ENCODE measurements at regions not wholly inside any gene's neighbourhood (a gene's known extent, or its start where the extent isn't known, plus 50 kb on each side); places are given as distances from the start of the nearest gene placed in this dataset.

- Histone ChIP-seq H3K27ac (no peak overlapping the region), H3K4me3 (no peak overlapping the region), H3K9me3 (no peaks in the 10 kb centered on the region), H3K36me3 (no peaks in the 10 kb centered on the region), H3K4me1 (no peaks in the 10 kb centered on the region), H3K27me3 (no peaks in the 10 kb centered on the region)
- DNase-seq (no peak), ATAC-seq (no peak)
- intact Hi-C loops (cut with DNase I), result loop anchor here in 1 of 10 donors (2.0 kb wide), 1 partner anchor 19 kb away; no protein-coding TSS in a partner anchor
- TF ChIP-seq POLR2A (IDR thresholded peaks at IDR 0.05) (no peak), CTCF (IDR thresholded peaks at IDR 0.05) (no peak)
- 41 to 46% (median 42%) methylated on average over 3 of the region's 3 CpGs for WGBS, 4 donors
These were observed 65.6 kb downstream of the DCAF8L1 start for GRCh38 chrX:27915617-27916016.

- DNase-seq (no peak), ATAC-seq (no peak)
- no peaks in the 10 kb centered on the region for H3K27me3 ChIP-seq
- no peak overlapping the region for H3K4me3 ChIP-seq
- H3K4me1 ChIP-seq, result no peaks in the 10 kb centered on the region
- WGBS, 4 donors, result 63 to 88% (median 76%) methylated on average over 1 of the region's 1 CpG
- H3K9me3 ChIP-seq, result no peaks in the 10 kb centered on the region
- TF ChIP-seq POLR2A (IDR thresholded peaks at IDR 0.05) (no peak), CTCF (IDR thresholded peaks at IDR 0.05) (no peak)
- no peak overlapping the region for H3K27ac ChIP-seq
- no peaks in the 10 kb centered on the region for H3K36me3 ChIP-seq
- intact Hi-C loops (cut with DNase I), result no loop called here
These were observed 70.8 kb downstream of the DCAF8L1 start for GRCh38 chrX:27910412-27910811.

- H3K27me3 ChIP-seq, result no peaks in the 10 kb centered on the region
- intact Hi-C loops (cut with DNase I), result no loop called here
- no peaks in the 10 kb centered on the region for H3K9me3 ChIP-seq
- ATAC-seq (no peak), DNase-seq (no peak)
- no peaks in the 10 kb centered on the region for H3K4me1 ChIP-seq
- no peak overlapping the region for H3K4me3 ChIP-seq
- WGBS, 4 donors, result 75 to 97% (median 89%) methylated on average over 2 of the region's 2 CpGs
- no peak overlapping the region for H3K27ac ChIP-seq
- TF ChIP-seq POLR2A (IDR thresholded peaks at IDR 0.05) (no peak), CTCF (IDR thresholded peaks at IDR 0.05) (no peak)
- H3K36me3 ChIP-seq, result no peaks in the 10 kb centered on the region
These were observed 77.3 kb downstream of the DCAF8L1 start for GRCh38 chrX:27903960-27904359.

- H3K36me3 ChIP-seq, result no peaks in the 10 kb centered on the region
- H3K27me3 ChIP-seq, result no peaks in the 10 kb centered on the region
- no peaks in the 10 kb centered on the region for H3K4me1 ChIP-seq
- no peaks in the 10 kb centered on the region for H3K9me3 ChIP-seq
- ATAC-seq (no peak), DNase-seq (no peak)
- no peak overlapping the region for H3K27ac ChIP-seq
- no peak overlapping the region for H3K4me3 ChIP-seq
- intact Hi-C loops (cut with DNase I), result no loop called here
- TF ChIP-seq CTCF (IDR thresholded peaks at IDR 0.05), result no peak
- TF ChIP-seq POLR2A (IDR thresholded peaks at IDR 0.05), result no peak
- 43 to 75% (median 63%) methylated on average over 2 of the region's 2 CpGs for WGBS, 4 donors
These were observed 86.1 kb downstream of the MAGEB10 start for GRCh38 chrX:27893871-27894270.

Measured in heart left ventricle (tissue), 16 donors.